ENCODE measurements at regions not wholly inside any gene's neighbourhood (a gene's known extent, or its start where the extent isn't known, plus 50 kb on each side); places are given as distances from the start of the nearest gene placed in this dataset.
A peak's percentile ranks its signal among the peaks of the same experiment; 100 is the strongest.

- no peak for DNase-seq
These were observed 56.8 kb downstream of the IZUMO3 start for GRCh38 chr9:24488896-24489295.

- no peak for DNase-seq
These were observed 57.8 kb downstream of the IZUMO3 start for GRCh38 chr9:24487946-24488345.

GRCh38 chr9:24487250-24487861 is 58.3 kb downstream of the IZUMO3 start:
- DNase-seq, result no peak

- DNase-seq, result no peak
These were observed 66.2 kb downstream of the IZUMO3 start for GRCh38 chr9:24479361-24480059.

- DNase-seq, result peak; percentile 15
These were observed 81.3 kb downstream of the IZUMO3 start for GRCh38 chr9:24464319-24464951.

GRCh38 chr9:24462951-24463350 is 82.7 kb downstream of the IZUMO3 start:
- DNase-seq, result no peak

- DNase-seq, result no peak
These were observed 84.9 kb downstream of the IZUMO3 start for GRCh38 chr9:24460781-24461180.

GRCh38 chr9:24459953-24460352 is 85.7 kb downstream of the IZUMO3 start:
- no peak for DNase-seq

GRCh38 chr9:24451346-24451745 is 94.4 kb downstream of the IZUMO3 start:
- DNase-seq, result no peak

- no peak for DNase-seq
These were observed 95.7 kb downstream of the IZUMO3 start for GRCh38 chr9:24449976-24450375.

- DNase-seq, result no peak
These were observed 106.2 kb downstream of the IZUMO3 start for GRCh38 chr9:24439456-24439855.

- DNase-seq, result no peak
These were observed 106.8 kb downstream of the IZUMO3 start for GRCh38 chr9:24438876-24439275.

- no peak for DNase-seq
These were observed 108.9 kb downstream of the IZUMO3 start for GRCh38 chr9:24436761-24437160.

- no peak for DNase-seq
These were observed 111.5 kb downstream of the IZUMO3 start for GRCh38 chr9:24434183-24434582.

- no peak for DNase-seq
These were observed 129.6 kb downstream of the IZUMO3 start for GRCh38 chr9:24416136-24416535.

GRCh38 chr9:24413651-24414050 is 132.0 kb downstream of the IZUMO3 start:
- DNase-seq, result no peak

- no peak for DNase-seq
These were observed 147.2 kb downstream of the IZUMO3 start for GRCh38 chr9:24398466-24398865.

- DNase-seq, result no peak
These were observed 154.6 kb downstream of the IZUMO3 start for GRCh38 chr9:24391095-24391494.

- DNase-seq, result no peak
These were observed 160.6 kb downstream of the IZUMO3 start for GRCh38 chr9:24385077-24385476.

GRCh38 chr9:24382566-24382965 is 163.1 kb downstream of the IZUMO3 start:
- no peak for DNase-seq

GRCh38 chr9:24381205-24381604 is 164.5 kb downstream of the IZUMO3 start:
- DNase-seq, result no peak

GRCh38 chr9:24359046-24359445 is 186.7 kb downstream of the IZUMO3 start:
- no peak for DNase-seq

- no peak for DNase-seq
These were observed 193.7 kb downstream of the IZUMO3 start for GRCh38 chr9:24351973-24352372.

GRCh38 chr9:24351258-24351657 is 194.4 kb downstream of the IZUMO3 start:
- DNase-seq, result no peak

Measured in retina (tissue), 1 donor.